AG08395 (cell line): ENCODE measurements at regions not wholly inside any gene's neighbourhood (a gene's known extent, or its start where the extent isn't known, plus 50 kb on each side); places are given as distances from the start of the nearest gene placed in this dataset.
"Not testable (repeated sequence)": the region's sequence is repeated elsewhere in the genome, so short reads cannot be mapped to it uniquely, and the experiment has no call there.

Experiments
- DNase-seq: peaks from one replicate; pipeline ENCODE4 v3.0.0; 2012; ENCODE audit warnings: mixed read lengths, low spot score

- DNase-seq, result no peak
These were observed 738.4 kb downstream of the PCDH17 start for GRCh38 chr13:58369936-58370335.

GRCh38 chr13:58376349-58376748, 744.8 kb downstream of the PCDH17 start:
- DNase-seq, result no peak

- DNase-seq, result no peak
These were observed 745.2 kb downstream of the PCDH17 start for GRCh38 chr13:58376775-58377174.

- no peak for DNase-seq
These were observed 747.7 kb downstream of the PCDH17 start for GRCh38 chr13:58379221-58379620.

GRCh38 chr13:58385336-58385735, 753.8 kb downstream of the PCDH17 start:
- not testable (repeated sequence) for DNase-seq

GRCh38 chr13:58397596-58398387, 766.2 kb downstream of the PCDH17 start:
- no peak for DNase-seq

GRCh38 chr13:58399263-58399662, 767.7 kb downstream of the PCDH17 start:
- no peak for DNase-seq

- no peak for DNase-seq
These were observed 775.0 kb downstream of the PCDH17 start for GRCh38 chr13:58406545-58406944.

GRCh38 chr13:58429917-58430316, 798.4 kb downstream of the PCDH17 start:
- DNase-seq, result no peak

- no peak for DNase-seq
These were observed 803.4 kb downstream of the PCDH17 start for GRCh38 chr13:58434943-58435342.

- DNase-seq, result no peak
These were observed 805.9 kb downstream of the PCDH17 start for GRCh38 chr13:58437427-58437826.

- DNase-seq, result no peak
These were observed 815.4 kb downstream of the PCDH17 start for GRCh38 chr13:58446979-58447378.

GRCh38 chr13:58452123-58452623, 820.6 kb downstream of the PCDH17 start:
- no peak for DNase-seq

GRCh38 chr13:58455094-58455493, 823.5 kb downstream of the PCDH17 start:
- no peak for DNase-seq

GRCh38 chr13:58461217-58461616, 829.7 kb downstream of the PCDH17 start:
- no peak for DNase-seq

- no peak for DNase-seq
These were observed 832.3 kb downstream of the PCDH17 start for GRCh38 chr13:58463841-58464240.

- no peak for DNase-seq
These were observed 835.6 kb downstream of the PCDH17 start for GRCh38 chr13:58467176-58467575.

GRCh38 chr13:58472483-58472882, 840.9 kb downstream of the PCDH17 start:
- DNase-seq, result no peak

- peak; percentile 2 for DNase-seq
These were observed 843.0 kb downstream of the PCDH17 start for GRCh38 chr13:58474581-58474980.

- DNase-seq, result no peak
These were observed 844.8 kb downstream of the PCDH17 start for GRCh38 chr13:58476206-58476918.

- no peak for DNase-seq
These were observed 847.3 kb downstream of the PCDH17 start for GRCh38 chr13:58478858-58479257.

GRCh38 chr13:58480061-58480460, 848.5 kb downstream of the PCDH17 start:
- DNase-seq, result no peak

GRCh38 chr13:58488251-58488650, 856.7 kb downstream of the PCDH17 start:
- no peak for DNase-seq
